ENCODE measurements at regions not wholly inside any gene's neighbourhood (a gene's known extent, or its start where the extent isn't known, plus 50 kb on each side); places are given as distances from the start of the nearest gene placed in this dataset.

- TF ChIP-seq CTCF (IDR thresholded peaks at IDR 0.05) = no peak
- TF ChIP-seq ZFX (IDR thresholded peaks at IDR 0.05; ENCODE audit: borderline replicate concordance) = no peak
Measured at GRCh38 chr6:150697515-150697914, 97.8 kb downstream of the PLEKHG1 start.
